Stimulated activated effector memory CD8-positive, alpha-beta T cell treated with anti-CD3 and anti-CD28 coated beads, Interleukin-12 subunit alpha, Interleukin-12 subunit beta, amount 100 ng/mL, for 72 hours (primary cell): ENCODE measurements at regions not wholly inside any gene's neighbourhood (a gene's known extent, or its start where the extent isn't known, plus 50 kb on each side); places are given as distances from the start of the nearest gene placed in this dataset.

Experiments
- ATAC-seq: fragments of 150-1000 bp; cut with Tn5 transposase; 2 replicates; pipeline ENCODE4 v1.10.0; 2021
- DNase-seq, 2 donors: peaks; one replicate each; pipeline ENCODE4 v3.0.0; 2021 to 2022; ENCODE audit warnings: low spot score in 2 of 2
- H3K27ac Mint-ChIP-seq: one replicate; pipeline ENCODE4 v1.8.0; 2022; ENCODE audit warnings: mild to moderate bottlenecking, mixed read lengths
- H3K36me3 Mint-ChIP-seq: one replicate; pipeline ENCODE4 v1.8.0; 2022; ENCODE audit warnings: mild to moderate bottlenecking, mixed read lengths
- H3K4me1 Mint-ChIP-seq: one replicate; pipeline ENCODE4 v1.8.0; 2022; ENCODE audit warnings: mixed read lengths
- H3K4me3 Mint-ChIP-seq: one replicate; pipeline ENCODE4 v1.8.0; 2022; ENCODE audit warnings: mild to moderate bottlenecking, mixed read lengths
- H3K9me3 Mint-ChIP-seq: one replicate; pipeline ENCODE4 v1.8.0; 2022; ENCODE audit warnings: mixed read lengths

- no peaks in the 10 kb centered on the region for H3K9me3 Mint-ChIP-seq
- H3K27ac Mint-ChIP-seq = no peak overlapping the region
- H3K36me3 Mint-ChIP-seq = no peaks in the 10 kb centered on the region
- H3K4me3 Mint-ChIP-seq = no peak overlapping the region
- ATAC-seq = no peak
- H3K4me1 Mint-ChIP-seq = peaks cover 5% of the 10 kb centered on the region
- DNase-seq = no peak
Measured at GRCh38 chr6:156646496-156646895, 130.7 kb upstream of the ARID1B start.

- Mint-ChIP-seq H3K4me1 (peaks cover 5% of the 10 kb centered on the region), H3K27ac (no peak overlapping the region), H3K4me3 (no peak overlapping the region), H3K9me3 (no peaks in the 10 kb centered on the region), H3K36me3 (no peaks in the 10 kb centered on the region)
- no peak for DNase-seq
- ATAC-seq = no peak
Measured at GRCh38 chr6:156645097-156645496, 132.1 kb upstream of the ARID1B start.

- H3K36me3 Mint-ChIP-seq = no peaks in the 10 kb centered on the region
- no peak for ATAC-seq
Measured at GRCh38 chr6:156639009-156639721, 138.0 kb upstream of the ARID1B start.

GRCh38 chr6:156638581-156638980 is 138.6 kb upstream of the ARID1B start:
- Mint-ChIP-seq H3K27ac (no peak overlapping the region), H3K4me1 (peaks cover 18% of the 10 kb centered on the region), H3K9me3 (no peaks in the 10 kb centered on the region), H3K4me3 (no peak overlapping the region), H3K36me3 (no peaks in the 10 kb centered on the region)
- DNase-seq (no peak), ATAC-seq (no peak)

More at GRCh38 chr6:156639009-156639721, 138.0 kb upstream of the ARID1B start:
- DNase-seq = no peak
- H3K4me3 Mint-ChIP-seq = no peak overlapping the region
- H3K9me3 Mint-ChIP-seq = no peaks in the 10 kb centered on the region
- no peak overlapping the region for H3K27ac Mint-ChIP-seq
- peaks cover 12% of the 10 kb centered on the region for H3K4me1 Mint-ChIP-seq

GRCh38 chr6:156634951-156635371 is 142.2 kb upstream of the ARID1B start:
- Mint-ChIP-seq H3K27ac (no peak overlapping the region), H3K4me3 (no peak overlapping the region), H3K9me3 (no peaks in the 10 kb centered on the region), H3K36me3 (no peaks in the 10 kb centered on the region), H3K4me1 (peaks cover 23% of the 10 kb centered on the region)
- no peak for ATAC-seq
- DNase-seq = no peak

- Mint-ChIP-seq H3K27ac (no peak overlapping the region), H3K9me3 (no peaks in the 10 kb centered on the region), H3K4me1 (peaks cover 23% of the 10 kb centered on the region), H3K4me3 (no peak overlapping the region), H3K36me3 (no peaks in the 10 kb centered on the region)
- ATAC-seq = no peak
- no peak for DNase-seq
Measured at GRCh38 chr6:156634048-156634447, 143.1 kb upstream of the ARID1B start.

GRCh38 chr6:156633291-156633690 is 143.9 kb upstream of the ARID1B start:
- no peaks in the 10 kb centered on the region for H3K9me3 Mint-ChIP-seq
- no peak overlapping the region for H3K27ac Mint-ChIP-seq
- no peaks in the 10 kb centered on the region for H3K36me3 Mint-ChIP-seq
- H3K4me1 Mint-ChIP-seq = peaks cover 23% of the 10 kb centered on the region
- no peak overlapping the region for H3K4me3 Mint-ChIP-seq
- DNase-seq = no peak
- no peak for ATAC-seq

- no peak for ATAC-seq
- H3K4me1 Mint-ChIP-seq = peaks cover 23% of the 10 kb centered on the region
- H3K36me3 Mint-ChIP-seq = no peaks in the 10 kb centered on the region
- H3K4me3 Mint-ChIP-seq = no peak overlapping the region
- no peak for DNase-seq
- H3K27ac Mint-ChIP-seq = no peak overlapping the region
- H3K9me3 Mint-ChIP-seq = no peaks in the 10 kb centered on the region
Measured at GRCh38 chr6:156630613-156631302, 146.4 kb upstream of the ARID1B start.

- no peak overlapping the region for H3K27ac Mint-ChIP-seq
- ATAC-seq (no peak), DNase-seq (no peak)
- H3K4me3 Mint-ChIP-seq = no peak overlapping the region
- H3K9me3 Mint-ChIP-seq = no peaks in the 10 kb centered on the region
- H3K36me3 Mint-ChIP-seq = no peaks in the 10 kb centered on the region
- peaks cover 8% of the 10 kb centered on the region for H3K4me1 Mint-ChIP-seq
Measured at GRCh38 chr6:156628805-156629204, 148.4 kb upstream of the ARID1B start.

GRCh38 chr6:156627524-156627923 is 149.7 kb upstream of the ARID1B start:
- no peak for ATAC-seq
- no peak for DNase-seq
- Mint-ChIP-seq H3K9me3 (no peaks in the 10 kb centered on the region), H3K4me3 (no peak overlapping the region), H3K36me3 (no peaks in the 10 kb centered on the region), H3K4me1 (no peaks in the 10 kb centered on the region), H3K27ac (no peak overlapping the region)

- DNase-seq = no peak
- ATAC-seq = peak; percentile 45
Measured at GRCh38 chr6:156622185-156622584, 155.0 kb upstream of the ARID1B start.

GRCh38 chr6:156620331-156620730 is 156.8 kb upstream of the ARID1B start:
- DNase-seq = no peak
- Mint-ChIP-seq H3K4me1 (no peaks in the 10 kb centered on the region), H3K4me3 (no peak overlapping the region), H3K9me3 (no peaks in the 10 kb centered on the region), H3K27ac (no peak overlapping the region), H3K36me3 (no peaks in the 10 kb centered on the region)
- ATAC-seq = no peak

More at GRCh38 chr6:156622185-156622584, 155.0 kb upstream of the ARID1B start:
- Mint-ChIP-seq H3K4me3 (no peak overlapping the region), H3K27ac (no peak overlapping the region), H3K9me3 (no peaks in the 10 kb centered on the region), H3K4me1 (no peaks in the 10 kb centered on the region), H3K36me3 (no peaks in the 10 kb centered on the region)

GRCh38 chr6:156618600-156619205 is 158.5 kb upstream of the ARID1B start:
- ATAC-seq (no peak), DNase-seq (no peak)
- Mint-ChIP-seq H3K9me3 (peaks cover 5% of the 10 kb centered on the region), H3K27ac (no peak overlapping the region), H3K4me1 (no peaks in the 10 kb centered on the region), H3K36me3 (no peaks in the 10 kb centered on the region), H3K4me3 (no peak overlapping the region)

- Mint-ChIP-seq H3K4me1 (no peaks in the 10 kb centered on the region), H3K36me3 (no peaks in the 10 kb centered on the region), H3K4me3 (no peak overlapping the region), H3K9me3 (peaks cover 5% of the 10 kb centered on the region), H3K27ac (no peak overlapping the region)
- no peak for ATAC-seq
- DNase-seq = no peak
Measured at GRCh38 chr6:156617941-156618340, 159.2 kb upstream of the ARID1B start.

GRCh38 chr6:156617376-156617775 is 159.8 kb upstream of the ARID1B start:
- Mint-ChIP-seq H3K36me3 (no peaks in the 10 kb centered on the region), H3K4me3 (no peak overlapping the region), H3K9me3 (peaks cover 8% of the 10 kb centered on the region), H3K4me1 (no peaks in the 10 kb centered on the region), H3K27ac (no peak overlapping the region)
- DNase-seq (no peak), ATAC-seq (no peak)

- H3K4me3 Mint-ChIP-seq = no peak overlapping the region
- H3K4me1 Mint-ChIP-seq = no peaks in the 10 kb centered on the region
- DNase-seq (no peak), ATAC-seq (no peak)
- H3K9me3 Mint-ChIP-seq = peaks cover 14% of the 10 kb centered on the region
- no peak overlapping the region for H3K27ac Mint-ChIP-seq
- H3K36me3 Mint-ChIP-seq = no peaks in the 10 kb centered on the region
Measured at GRCh38 chr6:156616495-156616894, 160.7 kb upstream of the ARID1B start.
